GM03348 (cell line): ENCODE measurements at regions not wholly inside any gene's neighbourhood (a gene's known extent, or its start where the extent isn't known, plus 50 kb on each side); places are given as distances from the start of the nearest gene placed in this dataset.

ENCODE experiments used
- DNase-seq: peaks from one replicate; pipeline ENCODE4 v3.0.0; 2012; ENCODE audit warnings: low spot score

- DNase-seq: peak; percentile 41
These were observed 376.7 kb downstream of the DNAH5 start for GRCh38 chr5:13567819-13568218.

DNA sequence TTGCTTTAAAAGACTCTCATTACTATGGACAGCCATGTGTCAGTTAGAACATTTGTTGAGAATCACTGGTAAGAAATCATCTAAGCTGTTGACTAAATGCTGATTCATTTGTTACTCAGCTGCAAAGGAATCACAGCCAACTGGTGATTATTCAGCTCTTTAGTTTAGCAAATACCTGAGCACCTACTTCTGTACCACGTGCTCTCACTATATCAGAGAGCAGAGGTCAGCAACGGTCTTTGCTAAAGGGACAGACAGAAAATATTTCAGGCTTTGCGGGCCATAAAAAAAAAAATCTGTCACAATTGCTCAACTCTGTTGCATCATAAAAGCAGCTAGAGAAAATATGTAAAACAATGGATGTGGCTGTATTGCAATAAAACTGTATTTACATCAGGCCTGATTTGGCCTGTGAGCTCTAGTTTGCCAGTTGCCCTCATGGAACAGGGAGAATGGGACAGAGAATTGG lies 377.6 kb downstream of the DNAH5 start:
- DNase-seq: peak; percentile 47

GRCh38 chr5:13558408-13558807 lies 386.1 kb downstream of the DNAH5 start:
- no peak for DNase-seq

- DNase-seq: peak; percentile 32
These were observed 390.6 kb downstream of the DNAH5 start for GRCh38 chr5:13553896-13554295.

- no peak for DNase-seq
These were observed 392.1 kb downstream of the DNAH5 start for GRCh38 chr5:13552361-13552760.

DNA sequence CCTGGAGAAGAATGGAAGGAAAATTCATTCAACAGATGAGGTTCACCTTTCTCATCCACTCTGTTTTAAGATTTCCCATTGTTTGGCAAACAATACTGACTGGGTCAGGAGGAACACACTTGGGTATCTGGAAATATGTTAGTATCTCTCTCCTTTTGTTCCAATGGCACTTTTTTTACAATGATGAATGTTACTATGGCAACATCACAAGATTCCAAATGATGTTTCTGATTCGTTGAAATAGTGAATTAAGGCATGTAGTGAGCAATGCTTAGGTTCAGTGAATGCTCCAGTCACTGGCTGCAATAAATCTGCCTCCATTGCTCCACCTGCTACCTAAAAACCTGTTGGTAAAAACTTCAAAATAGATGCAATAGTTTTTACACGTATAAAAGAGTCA lies 392.8 kb downstream of the DNAH5 start:
- DNase-seq: no peak

- DNase-seq: no peak
These were observed 404.2 kb downstream of the DNAH5 start for GRCh38 chr5:13540168-13540750.

DNA sequence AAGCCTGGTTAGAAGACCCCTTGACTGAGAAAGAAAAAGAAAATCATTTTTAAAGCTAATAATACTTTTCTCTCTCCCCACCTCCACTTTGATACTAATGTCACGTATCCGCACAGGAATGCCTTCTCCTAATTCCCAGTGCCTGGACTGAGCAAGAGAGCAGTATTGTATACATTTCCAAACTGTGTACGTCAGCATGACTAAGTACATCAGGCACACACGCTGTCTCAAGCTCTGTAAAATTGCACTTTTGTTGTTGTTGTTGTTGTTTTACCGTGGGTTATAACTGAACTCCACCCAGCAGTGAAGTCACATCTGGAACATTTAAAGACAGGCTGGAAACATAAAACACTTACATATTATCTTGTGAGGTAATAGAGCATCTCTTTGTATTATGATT lies 407.6 kb downstream of the DNAH5 start:
- no peak for DNase-seq

- DNase-seq: no peak
These were observed 410.7 kb downstream of the DNAH5 start for GRCh38 chr5:13533833-13534232.

DNA sequence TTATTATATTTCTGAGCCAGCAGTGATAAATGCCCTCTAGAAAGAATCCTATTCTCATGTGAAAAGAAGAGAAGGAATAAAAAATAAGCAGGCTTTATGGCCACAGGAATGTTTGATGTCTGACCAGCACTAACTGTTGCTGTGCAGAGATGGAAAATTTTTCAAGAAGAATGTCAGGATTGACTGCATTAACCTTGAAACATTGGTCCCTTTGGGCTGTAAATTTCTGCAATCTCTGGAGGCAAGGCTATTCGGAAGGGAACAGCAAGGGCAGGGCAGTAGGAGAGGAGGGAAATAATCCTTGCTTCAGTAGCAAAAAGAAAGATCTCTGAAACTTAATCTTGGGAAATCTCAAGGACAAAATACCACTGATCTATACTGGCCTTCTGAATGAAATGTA lies 415.2 kb downstream of the DNAH5 start:
- no peak for DNase-seq

GRCh38 chr5:13524936-13525335 lies 419.6 kb downstream of the DNAH5 start:
- DNase-seq: no peak

DNA sequence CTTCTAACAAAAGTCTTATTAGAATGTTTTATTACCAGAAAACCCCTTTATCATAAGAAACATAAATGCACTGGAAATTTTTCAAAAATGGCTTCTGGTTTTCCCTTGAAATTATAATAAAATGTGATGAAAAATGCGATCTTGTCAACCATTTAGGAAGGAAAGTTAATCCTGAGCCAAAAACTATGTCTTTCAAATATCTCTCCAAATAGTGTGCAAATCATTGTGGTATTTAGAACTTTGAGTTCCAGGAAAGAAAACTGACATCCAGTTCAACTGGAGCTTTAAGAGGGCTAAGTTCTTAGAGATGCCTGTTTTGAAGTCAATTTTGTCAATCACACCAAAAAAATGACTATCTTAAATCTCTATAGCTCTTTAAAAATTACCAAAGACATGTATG lies 425.4 kb downstream of the DNAH5 start:
- no peak for DNase-seq

- no peak for DNase-seq
These were observed 428.3 kb downstream of the DNAH5 start for GRCh38 chr5:13516195-13516594.

DNA sequence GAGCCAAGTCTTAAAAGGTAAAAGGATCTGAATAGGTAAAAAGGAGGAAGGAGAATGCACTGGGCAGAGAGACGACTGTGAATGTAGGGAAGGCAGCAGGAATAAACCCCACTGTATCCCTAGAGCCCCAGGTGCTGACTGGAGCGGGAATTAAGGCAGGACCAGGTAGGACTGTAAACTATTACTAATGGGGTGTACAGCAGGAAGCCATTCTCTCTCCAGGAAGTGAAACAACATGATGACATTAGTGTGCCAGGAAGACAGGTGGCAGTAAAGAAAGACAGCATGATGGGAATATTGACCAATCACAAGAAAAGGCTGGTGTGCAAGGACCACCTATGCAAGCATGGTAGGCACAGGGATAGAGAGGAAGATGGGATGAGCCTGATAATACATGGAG lies 433.0 kb downstream of the DNAH5 start:
- no peak for DNase-seq

DNA sequence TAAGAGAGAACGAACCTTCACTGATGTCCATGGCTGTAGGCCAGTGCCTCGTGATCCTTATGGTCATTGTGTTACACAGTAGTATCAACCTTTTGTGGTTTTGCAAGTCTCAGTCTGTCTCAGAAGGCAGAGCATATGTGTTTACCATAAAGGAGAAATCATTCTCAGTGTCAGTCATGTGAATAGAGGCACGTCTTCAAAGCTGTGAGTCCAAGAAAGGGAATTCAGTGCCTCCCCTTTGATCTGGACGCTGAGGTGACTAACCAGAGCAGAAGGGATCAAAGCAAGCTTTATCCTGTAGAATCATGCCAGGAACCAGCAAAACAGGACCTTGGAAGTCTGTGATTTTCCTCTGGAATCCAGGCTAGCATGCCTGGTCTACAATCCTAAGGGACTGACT lies 433.9 kb downstream of the DNAH5 start:
- no peak for DNase-seq

- no peak for DNase-seq
These were observed 435.9 kb downstream of the DNAH5 start for GRCh38 chr5:13508559-13508958.

DNA sequence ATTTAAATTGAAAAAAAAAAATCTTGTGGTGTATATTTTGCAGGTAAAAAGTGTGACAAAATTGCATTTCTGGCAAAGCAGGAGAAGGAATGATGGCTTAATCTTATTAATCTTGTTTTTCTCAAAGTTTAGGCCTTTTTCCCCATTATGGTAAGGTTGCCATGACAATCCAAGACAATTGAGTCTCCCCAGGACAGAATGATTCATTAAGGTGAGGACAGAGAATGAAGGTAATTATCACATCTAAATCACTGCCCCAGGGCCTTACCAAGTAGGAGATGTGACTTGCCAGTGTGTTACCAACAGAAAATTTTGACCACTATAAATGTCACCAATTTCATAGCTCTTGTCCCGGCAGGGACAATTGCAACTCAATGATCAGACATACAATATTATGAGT lies 439.2 kb downstream of the DNAH5 start:
- no peak for DNase-seq

DNA sequence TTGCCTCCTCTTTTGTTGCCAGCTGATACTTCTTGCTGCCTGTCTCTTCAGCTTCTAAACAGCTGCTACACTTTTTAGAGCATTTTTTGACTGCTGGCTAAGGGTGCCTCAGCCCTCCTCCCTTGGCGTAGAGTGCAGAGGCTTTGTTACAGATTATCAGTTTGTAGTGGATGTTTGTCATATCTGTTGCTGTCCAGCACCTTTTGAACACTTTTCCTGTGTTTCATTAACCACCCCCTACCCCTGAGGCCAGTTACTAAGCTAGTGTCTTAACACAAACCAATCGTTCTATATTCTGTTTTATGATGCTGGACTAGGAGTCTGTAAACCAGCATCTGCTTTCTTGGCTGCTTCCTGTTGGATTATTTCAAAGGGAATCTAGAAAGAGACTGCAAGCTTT lies 441.5 kb downstream of the DNAH5 start:
- no peak for DNase-seq

DNA sequence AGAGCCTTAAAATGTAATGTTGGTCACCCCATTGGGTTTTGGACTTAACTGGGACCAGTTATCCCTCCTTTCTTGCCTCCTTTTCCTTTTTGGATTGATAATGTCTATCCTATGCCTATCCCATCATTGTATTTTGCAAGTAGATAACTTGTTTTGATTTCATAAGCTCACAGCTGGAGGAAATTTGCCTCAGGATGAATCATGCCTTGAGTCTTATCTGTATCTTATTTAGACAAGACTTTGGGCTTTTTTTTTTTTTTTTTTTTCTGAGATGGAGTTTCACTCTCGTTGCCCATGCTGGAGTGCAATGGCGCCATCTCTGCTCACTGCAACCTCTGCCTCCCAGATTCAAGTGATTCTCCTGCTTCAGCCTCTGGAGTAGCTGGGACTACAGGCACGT lies 443.3 kb downstream of the DNAH5 start:
- no peak for DNase-seq

DNA sequence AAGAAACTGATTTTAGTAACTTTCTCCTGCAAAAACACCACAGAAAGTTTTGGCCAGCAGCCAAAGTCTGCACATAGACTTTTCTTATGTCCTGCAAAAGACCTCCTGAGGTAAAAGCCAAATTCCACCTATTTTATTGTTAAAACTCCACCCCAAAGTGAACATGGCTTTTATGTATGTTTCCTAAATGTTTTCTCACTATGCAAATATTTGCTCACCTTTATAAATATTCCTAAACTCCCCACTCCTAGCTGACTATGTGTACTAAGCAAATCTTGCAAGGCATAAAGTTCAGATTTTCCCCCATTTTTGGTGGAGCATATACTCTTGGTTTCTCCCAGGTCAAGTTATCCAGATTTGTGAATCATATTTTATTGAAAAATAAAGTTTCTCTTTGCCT lies 446.2 kb downstream of the DNAH5 start:
- no peak for DNase-seq

DNA sequence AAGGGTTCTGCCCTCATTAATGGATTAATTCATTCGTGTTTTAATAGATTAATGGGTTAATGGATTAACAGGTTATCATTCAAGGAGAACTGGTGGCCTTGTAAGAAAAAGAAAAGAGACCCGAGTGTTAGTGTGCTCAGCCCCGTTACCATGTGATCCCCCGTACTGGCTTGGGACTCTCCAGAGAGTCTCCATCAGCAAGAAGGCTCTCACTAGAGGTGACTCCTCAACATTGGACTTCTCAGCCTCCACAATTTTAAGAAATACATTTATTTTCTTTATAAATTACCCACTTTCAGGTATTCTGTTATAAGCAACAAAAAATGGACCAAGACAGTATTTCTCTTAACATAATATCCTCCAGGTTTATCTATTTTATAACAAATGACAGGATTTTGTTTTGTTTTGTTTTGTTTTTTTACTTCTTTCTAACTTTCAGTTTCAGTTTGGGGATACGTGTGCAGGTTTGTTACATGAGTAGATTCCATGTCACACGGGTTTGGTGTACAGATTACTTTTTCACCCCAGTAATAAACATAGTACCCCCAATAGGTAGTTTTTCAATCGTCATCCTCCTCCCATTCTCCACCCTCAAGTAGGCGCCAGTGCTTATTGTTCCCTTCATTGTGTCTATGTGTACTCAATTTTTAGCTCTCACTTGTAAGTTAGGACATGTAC lies 456.1 kb downstream of the DNAH5 start:
- DNase-seq: no peak

- no peak for DNase-seq
These were observed 463.7 kb downstream of the DNAH5 start for GRCh38 chr5:13480834-13481233.

- peak; percentile 66 for DNase-seq
These were observed 465.5 kb downstream of the DNAH5 start for GRCh38 chr5:13478831-13479465.
